GM13976 (cell line): ENCODE measurements at regions not wholly inside any gene's neighbourhood (a gene's known extent, or its start where the extent isn't known, plus 50 kb on each side); places are given as distances from the start of the nearest gene placed in this dataset.

Experiments
- DNase-seq: peaks from one replicate; pipeline ENCODE4 v3.0.0; 2012; ENCODE audit warnings: low spot score
- in situ Hi-C: fragments of 300-500 bp; cut with MboI; formaldehyde crosslinking; loops from one replicate; pipeline ENCODE4 v1.12.0; 2022; ENCODE audit warnings: low sequenced_read_pairs, mixed read lengths, inconsistent platforms; ENCODE audit not compliant: unreplicated experiment
- TF ChIP-seq, protein P1 (sequence below): IDR thresholded peaks from 2 replicates; pipeline ENCODE4 v1.5.1; 2012; ENCODE audit warnings: borderline replicate concordance, mild to moderate bottlenecking; ENCODE audit not compliant: insufficient read depth; ENCODE audit errors: extremely low read depth, missing control alignments, control extremely low read depth

DNA sequence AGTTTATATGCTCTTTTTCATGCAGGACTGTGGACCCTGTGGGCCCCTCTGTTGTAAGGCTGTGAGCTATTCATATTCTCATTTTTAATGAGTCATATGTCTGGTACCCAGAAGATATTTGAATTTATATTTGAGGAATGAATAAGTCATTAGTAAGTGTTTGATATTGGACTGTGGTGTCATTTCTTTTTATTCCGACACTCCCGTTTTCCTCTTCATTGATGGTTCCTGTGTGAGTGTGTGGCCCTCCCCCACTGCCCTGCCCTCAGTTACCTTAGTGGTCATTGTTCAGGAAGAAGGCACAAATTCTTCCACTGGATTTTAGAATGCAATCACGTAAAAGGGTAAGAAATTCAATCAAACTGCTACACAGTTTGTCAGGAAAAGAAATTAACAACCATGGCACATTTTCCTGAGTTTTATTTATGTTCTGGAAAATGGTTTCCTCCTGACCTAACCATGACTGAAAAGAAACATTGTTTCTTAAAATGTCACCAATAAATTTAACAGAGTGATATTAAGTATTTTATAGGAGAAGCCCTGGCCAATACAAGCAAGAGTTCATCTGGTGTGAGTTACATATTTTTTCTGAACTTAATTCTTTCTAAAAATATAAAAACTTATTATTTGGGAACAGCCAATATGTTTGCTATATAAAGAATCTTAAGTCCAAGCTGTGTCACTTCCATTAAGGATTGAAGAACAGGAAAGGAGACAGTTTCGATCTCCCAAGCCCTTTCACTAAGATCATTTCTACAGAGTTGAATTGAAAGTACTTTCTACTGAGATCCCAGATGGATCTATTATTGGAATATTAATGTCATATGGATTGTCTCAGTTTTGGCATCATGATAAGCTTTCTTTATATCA, 370.5 kb upstream of the ANXA10 start:
- no peak for DNase-seq
- TF ChIP-seq, protein P1, sequence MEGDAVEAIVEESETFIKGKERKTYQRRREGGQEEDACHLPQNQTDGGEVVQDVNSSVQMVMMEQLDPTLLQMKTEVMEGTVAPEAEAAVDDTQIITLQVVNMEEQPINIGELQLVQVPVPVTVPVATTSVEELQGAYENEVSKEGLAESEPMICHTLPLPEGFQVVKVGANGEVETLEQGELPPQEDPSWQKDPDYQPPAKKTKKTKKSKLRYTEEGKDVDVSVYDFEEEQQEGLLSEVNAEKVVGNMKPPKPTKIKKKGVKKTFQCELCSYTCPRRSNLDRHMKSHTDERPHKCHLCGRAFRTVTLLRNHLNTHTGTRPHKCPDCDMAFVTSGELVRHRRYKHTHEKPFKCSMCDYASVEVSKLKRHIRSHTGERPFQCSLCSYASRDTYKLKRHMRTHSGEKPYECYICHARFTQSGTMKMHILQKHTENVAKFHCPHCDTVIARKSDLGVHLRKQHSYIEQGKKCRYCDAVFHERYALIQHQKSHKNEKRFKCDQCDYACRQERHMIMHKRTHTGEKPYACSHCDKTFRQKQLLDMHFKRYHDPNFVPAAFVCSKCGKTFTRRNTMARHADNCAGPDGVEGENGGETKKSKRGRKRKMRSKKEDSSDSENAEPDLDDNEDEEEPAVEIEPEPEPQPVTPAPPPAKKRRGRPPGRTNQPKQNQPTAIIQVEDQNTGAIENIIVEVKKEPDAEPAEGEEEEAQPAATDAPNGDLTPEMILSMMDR: no peak
- in situ Hi-C loops: no loop called here

- in situ Hi-C loops: no loop called here
- DNase-seq: no peak
- TF ChIP-seq, protein P1: no peak
Observed at GRCh38 chr4:167722487-167722808, 369.9 kb upstream of the ANXA10 start.

DNA sequence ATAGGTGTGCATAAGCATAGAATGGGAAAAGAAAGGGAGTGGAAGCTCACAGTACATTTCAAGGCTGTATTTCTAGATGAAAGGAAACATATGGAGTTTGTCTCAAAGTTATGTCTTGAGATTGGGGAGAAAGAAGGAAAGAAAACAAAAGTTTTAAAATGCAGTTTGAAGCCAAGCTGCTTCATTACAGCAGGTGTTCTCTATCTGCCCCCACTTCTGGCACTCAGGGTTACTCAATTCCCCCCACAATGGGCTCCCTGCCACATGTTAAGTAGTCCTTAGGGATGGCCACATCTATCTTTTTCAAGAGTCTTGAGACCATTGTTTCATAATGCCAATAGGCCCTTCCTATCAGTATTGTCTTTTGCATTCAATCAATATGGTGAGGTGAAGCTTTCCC, 367.4 kb upstream of the ANXA10 start:
- DNase-seq: no peak
- in situ Hi-C loops: no loop called here
- TF ChIP-seq, protein P1: no peak

- TF ChIP-seq, protein P1: no peak
- in situ Hi-C loops: no loop called here
- no peak for DNase-seq
Observed at GRCh38 chr4:167730769-167731168, 361.6 kb upstream of the ANXA10 start.

DNA sequence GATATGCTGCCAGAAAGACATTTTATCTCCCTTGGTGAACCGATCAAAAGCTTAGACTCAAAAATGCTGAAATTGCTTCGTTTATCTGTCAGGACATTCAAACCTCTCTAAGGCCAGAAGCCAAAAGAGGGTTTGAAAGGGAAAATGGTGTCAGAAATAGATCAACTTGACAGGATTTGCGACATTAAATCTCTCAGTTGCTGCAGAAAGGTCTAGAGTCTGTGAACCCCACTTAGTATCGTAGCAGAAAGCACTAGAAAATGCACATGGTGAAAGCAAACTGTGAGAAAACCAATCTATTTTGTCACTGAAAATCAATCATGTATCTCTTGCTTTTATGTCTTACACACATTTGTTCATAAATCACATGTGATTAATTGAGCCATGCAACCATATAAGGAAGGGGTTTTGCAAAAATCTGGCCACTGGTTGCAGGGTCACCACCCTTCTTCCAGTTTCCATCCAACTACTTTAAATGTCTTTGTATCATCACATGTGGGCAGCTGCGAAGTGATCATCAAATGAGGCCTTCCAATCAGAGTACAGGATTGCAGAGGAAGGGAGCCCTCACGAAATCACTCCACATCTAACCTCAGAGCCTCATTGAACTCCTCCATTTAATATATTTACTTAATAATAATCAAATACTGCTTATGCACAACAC, 347.2 kb upstream of the ANXA10 start:
- DNase-seq: no peak
- in situ Hi-C loops: no loop called here
- TF ChIP-seq, protein P1: no peak

GRCh38 chr4:167767281-167767680, 325.1 kb upstream of the ANXA10 start:
- TF ChIP-seq, protein P1: no peak
- in situ Hi-C loops: no loop called here
- no peak for DNase-seq

DNA sequence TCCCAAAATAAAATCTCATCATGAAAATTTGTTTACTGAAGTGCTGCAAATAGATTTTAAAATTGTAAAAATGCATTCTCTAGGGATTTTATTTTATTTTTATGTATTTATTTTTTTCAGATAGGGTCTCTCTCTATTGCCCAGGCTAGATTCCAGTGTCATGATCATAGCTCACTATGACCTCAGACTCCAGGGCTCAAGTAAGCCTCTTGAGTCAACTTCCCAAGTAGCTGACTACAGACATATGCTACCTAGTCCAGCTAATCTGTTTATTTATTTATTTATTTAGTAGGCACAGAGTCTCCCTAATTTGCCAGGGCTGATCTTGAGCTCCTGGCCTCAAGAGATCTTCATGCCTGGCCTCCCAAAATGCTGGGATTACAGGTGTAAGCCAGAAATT, 317.7 kb upstream of the ANXA10 start:
- in situ Hi-C loops: no loop called here
- DNase-seq: no peak
- TF ChIP-seq, protein P1: no peak
